ENCODE measurements at regions not wholly inside any gene's neighbourhood (a gene's known extent, or its start where the extent isn't known, plus 50 kb on each side); places are given as distances from the start of the nearest gene placed in this dataset.

- DNase-seq (ENCODE audit: low read depth in 4 of 4, low spot score in 2 of 4), result no peak
Measured at GRCh38 chr6:11332463-11332862, 100.0 kb upstream of the NEDD9 start.

DNA sequence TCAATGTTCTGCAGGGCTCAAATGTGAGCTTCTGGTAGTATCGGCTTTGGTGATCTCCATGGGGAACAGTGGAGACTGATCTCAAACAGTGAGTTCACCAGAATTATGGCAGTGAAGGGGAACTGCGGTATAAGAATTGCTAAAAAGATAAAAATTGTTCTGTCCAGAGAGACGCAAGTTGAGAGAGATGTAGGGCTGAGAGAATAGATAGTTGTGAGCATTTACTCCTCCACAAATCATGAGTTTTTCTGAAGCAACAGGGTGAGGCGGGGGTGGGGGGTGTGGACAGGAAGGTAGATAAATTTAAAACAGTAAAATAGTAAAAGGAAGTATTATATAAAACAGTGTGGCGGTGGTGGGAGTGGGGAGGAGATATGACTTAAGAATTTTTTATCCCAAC lies 98.6 kb upstream of the NEDD9 start:
- DNase-seq (ENCODE audit: low read depth in 4 of 4, low spot score in 2 of 4), result no peak

GRCh38 chr6:11330413-11330760 lies 97.9 kb upstream of the NEDD9 start:
- DNase-seq (ENCODE audit: low read depth in 4 of 4, low spot score in 2 of 4), result no peak

DNA sequence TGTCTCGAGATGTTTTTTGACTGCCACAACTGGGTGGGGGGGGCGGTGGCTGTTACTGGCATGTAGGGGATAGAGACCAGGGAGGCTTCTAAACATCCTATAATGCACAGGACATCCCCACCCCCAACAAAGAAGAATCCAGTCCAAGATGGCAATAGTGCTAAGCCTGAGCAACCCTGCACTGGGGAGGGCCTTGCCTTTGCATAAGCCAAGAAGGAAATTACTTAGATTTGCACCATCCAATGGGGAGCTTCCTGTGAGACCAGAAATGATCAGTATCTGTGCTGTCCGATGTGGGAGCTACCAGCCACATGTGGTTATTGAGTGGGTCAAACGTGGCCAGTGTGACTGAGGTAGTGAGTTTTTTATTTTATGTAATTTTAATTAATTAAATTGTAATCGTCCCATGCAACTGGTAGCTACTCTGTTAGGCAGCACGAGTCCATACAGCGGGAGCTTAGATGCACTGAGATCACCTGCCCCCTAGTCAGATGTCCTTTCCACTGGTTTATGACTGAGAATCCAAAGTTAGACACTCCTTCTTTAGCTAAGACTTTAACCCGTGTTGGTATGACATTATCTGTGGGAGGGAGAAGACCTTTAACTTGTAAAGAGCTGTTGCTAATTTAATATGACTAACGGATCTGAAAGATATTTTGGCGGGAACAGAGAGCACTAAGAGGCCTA lies 97.4 kb upstream of the NEDD9 start:
- no peak for DNase-seq (ENCODE audit: low read depth in 4 of 4, low spot score in 2 of 4)

DNA sequence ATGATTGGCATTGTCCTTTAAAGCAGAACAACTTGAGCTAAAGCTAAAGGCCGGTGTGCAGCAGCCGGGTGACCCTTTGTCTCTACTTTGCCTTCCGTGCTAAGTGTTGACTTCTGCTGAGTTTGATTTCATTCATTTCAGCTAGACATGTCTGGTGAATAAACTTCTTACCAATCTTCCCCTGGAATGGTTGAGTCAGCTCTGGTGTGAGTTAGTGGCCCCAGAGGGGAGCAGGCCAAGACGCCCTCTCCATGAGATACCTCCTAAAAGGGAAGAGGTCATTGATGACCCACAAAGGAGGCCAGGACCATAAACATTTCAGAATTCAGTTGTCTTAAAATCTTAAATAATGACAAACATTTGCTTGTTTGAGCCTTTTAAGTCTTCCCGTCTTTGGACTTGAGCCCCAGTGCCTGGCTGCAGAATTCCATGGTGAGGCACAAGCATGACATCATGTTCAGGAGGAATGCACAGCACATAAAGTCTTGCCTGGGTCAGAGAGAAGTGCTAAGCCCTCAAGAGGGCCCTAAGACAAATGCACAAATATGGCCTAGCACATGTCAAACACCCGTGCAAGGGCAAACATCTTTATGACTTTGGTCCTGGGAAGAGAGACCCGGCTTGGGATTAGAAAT lies 96.3 kb upstream of the NEDD9 start:
- DNase-seq (ENCODE audit: low read depth in 4 of 4, low spot score in 2 of 4), result no peak

- no peak for DNase-seq (ENCODE audit: low read depth in 4 of 4, low spot score in 2 of 4)
Measured at GRCh38 chr6:11327961-11328360, 95.5 kb upstream of the NEDD9 start.

DNA sequence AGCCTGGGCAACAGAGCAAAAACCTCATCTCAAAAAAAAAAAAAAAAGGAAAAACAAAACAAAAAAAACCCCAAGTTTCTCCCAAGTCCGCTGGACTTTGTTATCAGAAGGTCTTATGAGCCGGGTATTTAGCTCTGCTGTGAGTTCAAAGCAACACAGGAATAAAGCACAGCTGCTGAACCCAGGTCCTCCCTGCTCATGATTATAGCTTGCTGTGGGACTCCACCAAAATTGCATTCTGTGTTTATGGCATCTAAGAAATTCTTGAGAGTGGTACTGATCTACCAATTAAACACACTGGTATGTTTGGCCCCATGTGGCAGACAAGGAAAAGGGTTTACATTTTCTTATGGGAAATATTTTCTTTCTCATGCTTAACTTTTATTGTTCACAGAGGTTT lies 93.6 kb upstream of the NEDD9 start:
- no peak for DNase-seq (ENCODE audit: low read depth in 4 of 4, low spot score in 2 of 4)

DNA sequence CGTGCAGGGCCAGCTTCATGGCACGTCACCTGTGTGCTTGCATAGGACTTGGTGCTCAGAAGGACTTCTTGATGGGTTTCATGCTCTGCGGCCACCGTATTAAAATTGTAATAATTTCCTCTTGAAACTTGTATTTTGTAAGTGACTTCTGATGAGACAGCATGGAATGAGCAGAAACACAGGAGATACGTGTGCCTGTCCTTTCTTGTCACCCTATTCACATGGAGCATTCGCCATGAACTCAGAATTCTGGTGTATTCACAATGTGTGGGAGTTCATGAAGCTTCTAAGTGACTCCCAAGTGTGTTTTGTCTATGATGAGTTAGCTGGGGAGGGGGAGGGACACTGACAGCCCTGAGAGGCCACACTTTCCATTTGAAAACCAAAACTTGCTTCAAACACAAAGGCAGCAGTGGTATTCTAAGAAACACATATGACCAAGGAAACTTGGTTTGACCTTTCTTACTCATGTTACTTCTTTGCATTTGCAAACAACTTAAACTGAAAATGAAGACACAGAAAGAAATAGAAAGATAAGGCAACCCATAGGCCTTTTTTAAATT lies 92.1 kb upstream of the NEDD9 start:
- no peak for DNase-seq (ENCODE audit: low read depth in 4 of 4, low spot score in 2 of 4)

DNA sequence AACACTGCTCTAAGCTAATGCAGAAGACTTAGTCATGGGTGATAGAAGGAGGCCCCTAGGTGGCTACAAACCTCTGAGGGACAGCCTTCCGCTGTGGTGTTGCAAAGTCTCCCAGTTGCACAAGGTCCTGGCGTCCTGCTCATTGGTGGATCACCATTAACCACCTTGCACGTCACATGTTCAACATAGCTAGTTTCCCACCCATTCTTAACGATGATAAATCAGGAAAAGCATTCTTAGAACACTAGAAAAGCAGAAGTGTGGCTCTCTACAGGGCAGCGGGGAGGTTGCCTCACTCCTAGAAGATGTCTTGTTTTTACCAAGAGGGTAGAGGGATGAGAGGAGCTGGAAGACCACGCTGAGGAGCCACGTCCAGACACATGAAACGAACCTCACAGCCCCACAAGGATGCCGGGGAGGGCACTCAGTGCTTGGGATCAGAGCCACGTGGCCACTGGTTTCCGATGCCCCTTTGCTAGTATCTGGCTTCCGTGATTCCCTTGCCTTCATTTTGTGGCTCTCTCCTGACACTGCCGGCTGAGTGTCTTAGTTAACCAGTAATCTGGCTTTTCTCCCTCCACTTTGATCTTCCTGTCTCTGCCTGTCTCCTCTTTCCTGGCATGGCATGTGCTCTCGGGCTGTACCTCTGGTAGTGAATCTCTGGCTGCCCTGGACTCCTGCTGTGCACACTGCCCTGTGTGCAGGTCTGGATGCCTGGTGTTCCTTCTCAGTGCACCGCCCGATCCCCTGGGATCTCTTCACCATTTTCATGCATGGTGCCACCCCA lies 91.4 kb upstream of the NEDD9 start:
- DNase-seq (ENCODE audit: low read depth in 4 of 4, low spot score in 2 of 4), result no peak

- DNase-seq (ENCODE audit: low read depth in 4 of 4, low spot score in 2 of 4), result no peak
Measured at GRCh38 chr6:11322252-11322885, 89.9 kb upstream of the NEDD9 start.

DNA sequence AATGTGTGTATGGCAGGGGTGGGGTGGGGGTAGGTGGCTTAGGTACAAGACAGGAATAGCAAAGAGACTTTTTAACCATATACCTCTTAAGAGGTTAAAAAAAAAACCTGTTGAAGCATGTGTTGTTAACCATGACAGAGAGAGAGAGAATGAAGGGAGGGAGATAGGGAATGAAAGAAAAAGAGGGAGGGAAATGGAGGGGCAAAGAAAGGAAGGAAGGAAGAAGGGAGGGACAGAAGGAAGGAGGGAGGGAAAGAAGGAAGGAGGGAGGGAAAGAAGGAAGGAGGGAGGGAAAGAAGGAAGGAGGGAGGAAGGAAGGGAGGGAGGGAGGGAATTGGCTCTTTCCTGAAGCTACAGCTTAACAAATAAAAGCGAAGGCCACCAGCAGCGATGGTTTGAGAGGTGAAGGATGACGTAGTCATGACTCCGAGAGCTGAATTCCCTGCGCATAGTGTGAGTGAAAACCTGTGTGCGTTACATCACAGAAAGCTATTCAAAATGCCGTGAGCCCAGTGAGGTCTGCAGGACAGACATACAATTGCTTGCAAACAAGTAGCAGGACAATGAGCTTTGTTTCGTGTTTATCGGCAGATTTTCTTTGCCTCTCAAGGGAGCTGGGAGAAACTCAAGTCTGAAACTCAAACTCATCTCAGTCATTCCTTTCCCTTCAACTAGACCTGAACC lies 88.6 kb upstream of the NEDD9 start:
- no peak for DNase-seq (ENCODE audit: low read depth in 4 of 4, low spot score in 2 of 4)

GRCh38 chr6:11318835-11319813 lies 86.7 kb upstream of the NEDD9 start:
- no peak for DNase-seq (ENCODE audit: low read depth in 4 of 4, low spot score in 2 of 4)

GRCh38 chr6:11317885-11318771 lies 85.7 kb upstream of the NEDD9 start:
- DNase-seq (ENCODE audit: low read depth in 4 of 4, low spot score in 2 of 4), result peak in 2 of 4 donors; percentile 20 to 52

DNA sequence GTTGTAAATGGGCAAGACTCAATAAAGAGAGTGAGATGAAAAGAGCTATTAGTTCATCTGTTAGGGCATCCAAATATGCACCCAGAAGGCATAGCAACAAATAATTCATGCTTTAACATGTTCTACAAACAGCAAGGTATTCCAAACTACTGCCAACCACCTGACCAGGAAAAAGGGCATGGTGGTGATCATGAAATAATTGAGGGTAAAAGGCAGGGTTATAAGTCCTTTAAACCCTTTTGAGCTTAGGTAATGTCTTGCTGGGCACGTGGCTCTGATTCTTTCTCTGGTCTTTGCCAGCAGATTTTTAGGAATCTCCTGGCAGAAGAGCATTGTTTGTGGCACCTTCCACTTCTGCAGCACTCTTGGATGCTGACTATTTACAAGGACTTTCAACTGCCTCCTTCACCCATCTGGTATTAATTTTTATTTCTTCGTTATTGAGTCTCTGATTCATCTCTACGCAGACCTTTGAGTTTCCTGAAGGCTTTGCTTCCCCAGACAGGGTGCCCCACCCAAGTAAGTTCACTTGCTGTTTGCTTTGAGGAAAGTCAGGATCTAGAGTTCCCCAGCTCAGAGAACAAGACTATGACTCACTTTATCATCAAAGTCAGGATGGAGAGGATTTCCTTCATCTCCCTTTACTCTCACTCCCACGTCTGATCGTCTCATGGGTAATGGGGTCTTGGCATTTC lies 83.4 kb upstream of the NEDD9 start:
- DNase-seq (ENCODE audit: low read depth in 4 of 4, low spot score in 2 of 4), result no peak

- no peak for DNase-seq (ENCODE audit: low read depth in 4 of 4, low spot score in 2 of 4)
Measured at GRCh38 chr6:11313207-11313606, 80.7 kb upstream of the NEDD9 start.

- DNase-seq (ENCODE audit: low read depth in 4 of 4, low spot score in 2 of 4), result no peak
Measured at GRCh38 chr6:11311970-11312369, 79.5 kb upstream of the NEDD9 start.

DNA sequence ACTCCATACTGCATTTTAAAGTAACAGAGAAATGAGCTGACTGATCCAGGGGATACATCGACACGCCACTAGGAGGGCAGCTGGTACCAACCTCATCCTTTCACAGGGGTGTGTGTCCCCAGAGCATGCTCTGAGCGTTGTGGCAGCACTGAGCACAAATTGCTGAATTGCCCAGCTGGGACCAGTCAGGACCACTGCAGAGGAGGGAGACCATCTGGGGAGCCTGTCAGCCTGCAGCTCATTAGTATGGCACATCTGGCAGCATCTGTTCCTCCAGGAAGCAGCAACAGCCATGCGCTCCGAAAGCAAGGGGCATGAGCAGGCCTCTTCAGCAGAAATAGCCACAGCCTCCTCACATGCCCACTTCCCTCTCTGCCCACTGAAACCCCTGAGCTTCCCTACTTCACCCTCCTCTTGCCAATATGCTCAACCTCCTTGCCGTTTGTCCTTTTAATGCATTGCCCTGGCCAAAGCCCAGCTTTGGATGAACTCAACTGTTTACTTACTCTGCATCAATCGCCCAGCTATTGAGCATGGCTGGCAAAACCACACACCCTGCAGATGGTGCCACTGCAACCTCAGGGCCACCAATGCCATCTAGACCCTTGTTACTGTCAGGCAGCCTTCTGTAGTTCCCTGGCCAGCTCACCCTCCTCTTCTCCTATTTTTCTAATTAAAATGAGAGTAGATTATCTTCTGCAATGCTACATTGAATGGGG lies 77.6 kb upstream of the NEDD9 start:
- DNase-seq (ENCODE audit: low read depth in 4 of 4, low spot score in 2 of 4), result no peak

Measured in left renal cortex interstitium (tissue), 4 donors.